ENCODE measurements at regions not wholly inside any gene's neighbourhood (a gene's known extent, or its start where the extent isn't known, plus 50 kb on each side); places are given as distances from the start of the nearest gene placed in this dataset.

GRCh38 chr20:58133020-58133808 is 95.2 kb downstream of the ANKRD60 start:
- no peak for TF ChIP-seq CTCF (IDR thresholded peaks at IDR 0.05)
- no peak for TF ChIP-seq POLR2AphosphoS5 (IDR thresholded peaks at IDR 0.05)
- no peak for TF ChIP-seq POLR2A (IDR thresholded peaks at IDR 0.05)
